ENCODE measurements at regions not wholly inside any gene's neighbourhood (a gene's known extent, or its start where the extent isn't known, plus 50 kb on each side); places are given as distances from the start of the nearest gene placed in this dataset.

DNA sequence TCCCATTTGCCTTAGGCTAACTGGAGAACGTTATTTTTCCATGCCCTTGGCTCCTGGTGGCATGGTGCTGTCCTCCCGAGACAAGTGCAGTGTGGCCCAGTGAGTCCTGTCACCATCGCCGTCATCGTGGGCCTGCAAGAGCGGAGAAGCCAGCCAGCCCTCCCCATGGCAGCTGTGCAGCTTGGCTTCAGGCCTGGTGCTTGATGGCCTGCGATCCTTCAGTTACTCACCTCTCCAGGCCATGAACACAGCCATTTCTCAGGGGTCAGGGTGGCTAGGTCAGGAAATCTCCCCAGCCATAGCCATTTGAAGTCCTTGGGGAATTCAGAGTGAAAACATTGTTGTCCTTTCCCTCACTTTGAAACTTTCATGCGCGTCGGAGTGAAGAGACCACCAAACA lies 189.0 kb upstream of the RGMA start:
- TF ChIP-seq YY1 (IDR thresholded peaks at IDR 0.05; ENCODE audit: low read depth, low read length) (no peak), RCOR1 (conservative IDR thresholded peaks at IDR 0.05; ENCODE audit: low read depth, low read length) (no peak), TAF1 (IDR thresholded peaks at IDR 0.05; ENCODE audit: borderline replicate concordance, low read depth, low read length) (no peak)
- TF ChIP-seq, protein P1, sequence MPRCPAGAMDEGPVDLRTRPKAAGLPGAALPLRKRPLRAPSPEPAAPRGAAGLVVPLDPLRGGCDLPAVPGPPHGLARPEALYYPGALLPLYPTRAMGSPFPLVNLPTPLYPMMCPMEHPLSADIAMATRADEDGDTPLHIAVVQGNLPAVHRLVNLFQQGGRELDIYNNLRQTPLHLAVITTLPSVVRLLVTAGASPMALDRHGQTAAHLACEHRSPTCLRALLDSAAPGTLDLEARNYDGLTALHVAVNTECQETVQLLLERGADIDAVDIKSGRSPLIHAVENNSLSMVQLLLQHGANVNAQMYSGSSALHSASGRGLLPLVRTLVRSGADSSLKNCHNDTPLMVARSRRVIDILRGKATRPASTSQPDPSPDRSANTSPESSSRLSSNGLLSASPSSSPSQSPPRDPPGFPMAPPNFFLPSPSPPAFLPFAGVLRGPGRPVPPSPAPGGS (IDR thresholded peaks at IDR 0.05; ENCODE audit: borderline replicate concordance, insufficient read depth, low read depth, low read length, poor library complexity, severe bottlenecking): no peak
- TF ChIP-seq, protein P2, sequence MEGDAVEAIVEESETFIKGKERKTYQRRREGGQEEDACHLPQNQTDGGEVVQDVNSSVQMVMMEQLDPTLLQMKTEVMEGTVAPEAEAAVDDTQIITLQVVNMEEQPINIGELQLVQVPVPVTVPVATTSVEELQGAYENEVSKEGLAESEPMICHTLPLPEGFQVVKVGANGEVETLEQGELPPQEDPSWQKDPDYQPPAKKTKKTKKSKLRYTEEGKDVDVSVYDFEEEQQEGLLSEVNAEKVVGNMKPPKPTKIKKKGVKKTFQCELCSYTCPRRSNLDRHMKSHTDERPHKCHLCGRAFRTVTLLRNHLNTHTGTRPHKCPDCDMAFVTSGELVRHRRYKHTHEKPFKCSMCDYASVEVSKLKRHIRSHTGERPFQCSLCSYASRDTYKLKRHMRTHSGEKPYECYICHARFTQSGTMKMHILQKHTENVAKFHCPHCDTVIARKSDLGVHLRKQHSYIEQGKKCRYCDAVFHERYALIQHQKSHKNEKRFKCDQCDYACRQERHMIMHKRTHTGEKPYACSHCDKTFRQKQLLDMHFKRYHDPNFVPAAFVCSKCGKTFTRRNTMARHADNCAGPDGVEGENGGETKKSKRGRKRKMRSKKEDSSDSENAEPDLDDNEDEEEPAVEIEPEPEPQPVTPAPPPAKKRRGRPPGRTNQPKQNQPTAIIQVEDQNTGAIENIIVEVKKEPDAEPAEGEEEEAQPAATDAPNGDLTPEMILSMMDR (IDR thresholded peaks at IDR 0.05 in 2 of 3, conservative IDR thresholded peaks at IDR 0.05 in 1 of 3; ENCODE audit: control insufficient read depth in 2 of 3, extremely low read depth in 1 of 3, insufficient read depth in 1 of 3, low read depth in 3 of 3, low read length in 3 of 3): no peak
- TF ChIP-seq, protein P3, sequence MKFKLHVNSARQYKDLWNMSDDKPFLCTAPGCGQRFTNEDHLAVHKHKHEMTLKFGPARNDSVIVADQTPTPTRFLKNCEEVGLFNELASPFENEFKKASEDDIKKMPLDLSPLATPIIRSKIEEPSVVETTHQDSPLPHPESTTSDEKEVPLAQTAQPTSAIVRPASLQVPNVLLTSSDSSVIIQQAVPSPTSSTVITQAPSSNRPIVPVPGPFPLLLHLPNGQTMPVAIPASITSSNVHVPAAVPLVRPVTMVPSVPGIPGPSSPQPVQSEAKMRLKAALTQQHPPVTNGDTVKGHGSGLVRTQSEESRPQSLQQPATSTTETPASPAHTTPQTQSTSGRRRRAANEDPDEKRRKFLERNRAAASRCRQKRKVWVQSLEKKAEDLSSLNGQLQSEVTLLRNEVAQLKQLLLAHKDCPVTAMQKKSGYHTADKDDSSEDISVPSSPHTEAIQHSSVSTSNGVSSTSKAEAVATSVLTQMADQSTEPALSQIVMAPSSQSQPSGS (IDR thresholded peaks at IDR 0.05; ENCODE audit: low read length): no peak

All from GM12878 (cell line).